Neural crest cell (in vitro differentiated cells): ENCODE measurements at regions not wholly inside any gene's neighbourhood (a gene's known extent, or its start where the extent isn't known, plus 50 kb on each side); places are given as distances from the start of the nearest gene placed in this dataset.

Experiments used
- DNase-seq: peaks from one replicate; pipeline ENCODE4 v3.0.0; 2021; ENCODE audit warnings: low read depth, mixed read lengths, low spot score
- H3K27ac Mint-ChIP-seq: one replicate; pipeline ENCODE4 v1.8.0; 2021; ENCODE audit warnings: mild to moderate bottlenecking, mixed read lengths; ENCODE audit not compliant: unreplicated experiment
- H3K27me3 Mint-ChIP-seq: 2 replicates; pipeline ENCODE4 v1.8.0; 2021; ENCODE audit warnings: low read depth, mild to moderate bottlenecking, mixed read lengths
- H3K36me3 Mint-ChIP-seq: 2 replicates; pipeline ENCODE4 v1.8.0; 2021; ENCODE audit warnings: low read depth, mild to moderate bottlenecking, mixed read lengths
- H3K4me1 Mint-ChIP-seq: 2 replicates; pipeline ENCODE4 v1.8.0; 2021; ENCODE audit warnings: mixed read lengths
- H3K4me3 Mint-ChIP-seq: one replicate; pipeline ENCODE4 v1.8.0; 2021; ENCODE audit warnings: mild to moderate bottlenecking, mixed read lengths
- H3K9me3 Mint-ChIP-seq: 2 replicates; pipeline ENCODE4 v1.8.0; 2021; ENCODE audit warnings: mixed read lengths
- TF ChIP-seq, protein P1 (sequence below): fragments of 200-600 bp; sonication (generic); conservative IDR thresholded peaks from 2 replicates; pipeline ENCODE4 v1.5.0; 2021; ENCODE audit warnings: antibody characterized with exemption, mild to moderate bottlenecking

DNA sequence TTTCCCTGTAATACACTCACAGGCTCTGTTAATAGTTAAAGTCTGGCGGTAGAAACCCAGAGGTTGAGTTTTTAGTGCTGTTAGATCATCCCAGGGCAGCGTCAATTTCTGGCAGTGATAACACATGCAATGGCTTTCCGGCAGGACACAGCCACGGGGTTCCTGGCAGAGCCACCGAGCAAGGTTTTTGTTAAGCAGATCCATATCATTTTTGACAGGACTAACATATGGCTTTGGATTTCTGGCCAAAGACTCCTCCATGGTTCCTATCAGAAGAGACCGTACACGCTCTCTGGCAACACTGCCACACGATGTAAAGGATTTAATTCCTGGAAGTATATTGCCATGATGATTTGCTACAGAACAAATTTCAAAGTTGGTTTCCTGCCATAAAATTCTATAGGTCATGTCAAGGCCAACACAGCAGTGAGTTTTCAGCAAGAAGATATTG lies 854.3 kb downstream of the LRRTM4 start:
- Mint-ChIP-seq H3K4me3 (no peak overlapping the region), H3K9me3 (no peaks in the 10 kb centered on the region), H3K4me1 (no peaks in the 10 kb centered on the region), H3K36me3 (no peaks in the 10 kb centered on the region), H3K27me3 (no peaks in the 10 kb centered on the region), H3K27ac (no peak overlapping the region)
- TF ChIP-seq, protein P1, sequence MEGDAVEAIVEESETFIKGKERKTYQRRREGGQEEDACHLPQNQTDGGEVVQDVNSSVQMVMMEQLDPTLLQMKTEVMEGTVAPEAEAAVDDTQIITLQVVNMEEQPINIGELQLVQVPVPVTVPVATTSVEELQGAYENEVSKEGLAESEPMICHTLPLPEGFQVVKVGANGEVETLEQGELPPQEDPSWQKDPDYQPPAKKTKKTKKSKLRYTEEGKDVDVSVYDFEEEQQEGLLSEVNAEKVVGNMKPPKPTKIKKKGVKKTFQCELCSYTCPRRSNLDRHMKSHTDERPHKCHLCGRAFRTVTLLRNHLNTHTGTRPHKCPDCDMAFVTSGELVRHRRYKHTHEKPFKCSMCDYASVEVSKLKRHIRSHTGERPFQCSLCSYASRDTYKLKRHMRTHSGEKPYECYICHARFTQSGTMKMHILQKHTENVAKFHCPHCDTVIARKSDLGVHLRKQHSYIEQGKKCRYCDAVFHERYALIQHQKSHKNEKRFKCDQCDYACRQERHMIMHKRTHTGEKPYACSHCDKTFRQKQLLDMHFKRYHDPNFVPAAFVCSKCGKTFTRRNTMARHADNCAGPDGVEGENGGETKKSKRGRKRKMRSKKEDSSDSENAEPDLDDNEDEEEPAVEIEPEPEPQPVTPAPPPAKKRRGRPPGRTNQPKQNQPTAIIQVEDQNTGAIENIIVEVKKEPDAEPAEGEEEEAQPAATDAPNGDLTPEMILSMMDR = no peak
- DNase-seq = no peak

DNA sequence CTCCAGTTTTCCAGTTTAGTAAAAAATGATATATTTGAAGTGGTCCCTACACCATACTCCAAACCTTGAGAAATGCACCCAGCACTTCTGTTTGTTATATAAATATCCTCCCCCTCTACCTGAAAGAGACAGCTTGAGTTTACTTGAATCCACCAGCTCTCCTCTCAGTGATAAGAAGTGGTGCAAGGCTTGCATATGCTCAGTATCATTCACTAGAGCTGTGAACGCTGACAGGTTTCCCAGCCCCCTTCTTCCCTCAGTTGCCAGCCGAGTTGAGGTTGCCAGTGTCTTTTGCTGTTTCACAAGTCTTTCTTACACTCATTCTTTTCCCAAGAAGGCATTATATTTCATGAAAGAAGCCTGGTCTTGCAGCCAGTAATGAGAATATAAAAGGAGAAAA lies 880.0 kb downstream of the LRRTM4 start:
- no peaks in the 10 kb centered on the region for H3K4me1 Mint-ChIP-seq
- DNase-seq = no peak
- peaks cover 7% of the 10 kb centered on the region for H3K36me3 Mint-ChIP-seq
- peaks cover 8% of the 10 kb centered on the region for H3K9me3 Mint-ChIP-seq
- no peak overlapping the region for H3K27ac Mint-ChIP-seq
- no peaks in the 10 kb centered on the region for H3K27me3 Mint-ChIP-seq
- no peak overlapping the region for H3K4me3 Mint-ChIP-seq
- TF ChIP-seq, protein P1 = no peak

DNA sequence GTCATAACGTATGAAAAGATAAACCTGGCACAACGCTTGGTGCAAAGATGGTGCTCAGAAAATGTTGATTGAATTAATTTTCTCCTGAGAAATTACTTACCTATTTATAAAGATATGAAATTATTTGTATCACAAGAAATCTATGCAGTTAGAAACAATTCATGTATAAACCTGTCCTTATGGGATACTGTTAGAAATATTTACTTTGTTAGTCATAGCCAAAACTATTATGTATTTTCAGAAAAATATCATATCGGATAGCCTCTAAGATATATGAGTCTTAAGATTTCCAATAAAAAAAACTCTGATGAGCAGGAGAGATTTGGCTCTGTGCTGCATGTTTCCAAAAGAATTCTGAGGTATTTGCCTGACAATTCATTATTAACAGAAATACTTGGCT lies 880.7 kb downstream of the LRRTM4 start:
- Mint-ChIP-seq H3K27me3 (no peaks in the 10 kb centered on the region), H3K36me3 (peaks cover 7% of the 10 kb centered on the region), H3K4me3 (no peak overlapping the region), H3K27ac (no peak overlapping the region), H3K4me1 (no peaks in the 10 kb centered on the region), H3K9me3 (peaks cover 8% of the 10 kb centered on the region)
- TF ChIP-seq, protein P1 = no peak
- no peak for DNase-seq

DNA sequence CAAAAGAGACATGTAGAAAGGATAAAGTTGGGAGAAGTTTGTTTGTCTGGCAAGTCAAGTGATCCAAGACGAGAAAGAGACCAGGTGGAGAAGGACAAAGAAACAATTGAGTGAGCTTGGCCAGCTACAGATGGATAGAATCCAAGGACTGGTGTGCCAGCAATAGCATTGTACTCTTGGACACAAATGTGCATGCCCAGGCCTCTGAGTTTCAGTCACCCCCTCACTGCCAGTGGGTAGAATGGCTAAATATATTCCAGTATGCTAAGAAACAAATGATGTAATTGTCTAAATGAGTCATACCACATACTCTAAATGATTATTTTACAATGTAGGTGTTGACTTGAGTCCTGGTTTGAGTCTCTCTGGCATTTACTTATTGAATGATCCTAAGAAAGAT lies 881.3 kb downstream of the LRRTM4 start:
- Mint-ChIP-seq H3K4me1 (no peaks in the 10 kb centered on the region), H3K27me3 (no peaks in the 10 kb centered on the region), H3K36me3 (peaks cover 5% of the 10 kb centered on the region), H3K4me3 (no peak overlapping the region), H3K27ac (no peak overlapping the region), H3K9me3 (peaks cover 6% of the 10 kb centered on the region)
- TF ChIP-seq, protein P1 = no peak
- no peak for DNase-seq

- no peak for DNase-seq
- TF ChIP-seq, protein P1 = no peak
- H3K36me3 Mint-ChIP-seq = peaks cover 2% of the 10 kb centered on the region
- peaks cover under 1% of the 10 kb centered on the region for H3K9me3 Mint-ChIP-seq
- no peaks in the 10 kb centered on the region for H3K27me3 Mint-ChIP-seq
- H3K27ac Mint-ChIP-seq = no peak overlapping the region
- H3K4me1 Mint-ChIP-seq = no peaks in the 10 kb centered on the region
- no peak overlapping the region for H3K4me3 Mint-ChIP-seq
Observed at GRCh38 chr2:76639171-76639680, 883.0 kb downstream of the LRRTM4 start.
